ENCODE measurements at regions not wholly inside any gene's neighbourhood (a gene's known extent, or its start where the extent isn't known, plus 50 kb on each side); places are given as distances from the start of the nearest gene placed in this dataset.
"Not testable (repeated sequence)": the region's sequence is repeated elsewhere in the genome, so short reads cannot be mapped to it uniquely, and the experiment has no call there.

DNA sequence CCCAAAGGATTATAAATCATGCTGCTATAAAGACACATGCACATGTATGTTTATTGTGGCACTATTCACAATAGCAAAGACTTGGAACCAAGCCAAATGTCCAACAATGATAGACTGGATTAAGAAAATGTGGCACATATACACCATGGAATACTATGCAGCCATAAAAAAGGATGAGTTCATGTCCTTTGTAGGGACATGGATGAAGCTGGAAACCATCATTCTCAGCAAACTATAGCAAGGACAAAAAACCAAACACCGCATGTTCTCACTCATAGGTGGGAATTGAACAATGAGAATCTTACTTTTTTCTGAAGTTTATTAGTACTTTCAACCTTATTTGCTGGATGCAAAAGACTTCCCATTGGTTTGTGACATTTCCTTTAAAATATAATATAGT is 101.0 kb upstream of the TBX18 start:
- H3K27ac ChIP-seq (ENCODE audit: insufficient read depth in 1 of 2, low read depth in 1 of 2, low read length in 2 of 2, poor library complexity in 1 of 2, severe bottlenecking in 2 of 2); H3K27me3 ChIP-seq (replicated peaks in 2 of 5; ENCODE audit: control insufficient read depth in 4 of 5, insufficient read depth in 5 of 5, low read length in 4 of 5); POLR2A ChIA-PET; CTCF ChIA-PET; DNase-seq; H3K9me3 ChIP-seq (ENCODE audit: control extremely low read depth in 1 of 5, control insufficient read depth in 4 of 5, insufficient read depth in 2 of 5, low read depth in 1 of 5, low read length in 4 of 5); H3K4me3 ChIP-seq (ENCODE audit: control insufficient read depth in 1 of 7, extremely low read depth in 1 of 7, insufficient read depth in 4 of 7, low read depth in 2 of 7, low read length in 6 of 7); H3K36me3 ChIP-seq (ENCODE audit: control insufficient read depth in 4 of 4, insufficient read depth in 4 of 4, low read length in 3 of 4); H3K4me1 ChIP-seq (ENCODE audit: control extremely low read depth in 1 of 4, control insufficient read depth in 4 of 4, insufficient read depth in 4 of 4, low read length in 3 of 4): not testable (repeated sequence)
- no CpG with 5 or more reads among the region's 1 CpG for WGBS (ENCODE audit: insufficient coverage)

DNA sequence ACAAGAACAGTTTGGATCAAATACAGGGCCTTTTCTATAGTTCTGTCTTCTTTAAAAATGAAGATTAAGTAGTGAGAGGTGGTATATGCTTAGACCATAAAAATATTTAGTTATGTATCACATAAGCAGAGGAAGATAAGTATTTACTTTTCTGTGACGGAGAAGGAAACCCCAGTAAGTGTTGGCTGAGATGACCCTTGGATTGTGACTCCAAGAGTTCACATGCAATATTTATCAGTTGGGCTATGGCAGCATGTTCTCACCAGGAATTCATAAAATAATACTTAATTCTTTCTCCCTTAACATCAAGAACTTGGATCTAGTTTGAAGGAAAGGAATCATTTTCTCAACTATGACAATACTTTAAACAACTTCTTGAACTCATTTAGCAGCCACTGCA is 98.4 kb upstream of the TBX18 start:
- no peaks in the 10 kb centered on the region for H3K4me1 ChIP-seq (ENCODE audit: control extremely low read depth in 1 of 4, control insufficient read depth in 4 of 4, insufficient read depth in 4 of 4, low read length in 3 of 4)
- POLR2A ChIA-PET, result no interaction called here
- no peak overlapping the region for H3K27ac ChIP-seq (ENCODE audit: insufficient read depth in 1 of 2, low read depth in 1 of 2, low read length in 2 of 2, poor library complexity in 1 of 2, severe bottlenecking in 2 of 2)
- no peak overlapping the region for H3K4me3 ChIP-seq (ENCODE audit: control insufficient read depth in 1 of 7, extremely low read depth in 1 of 7, insufficient read depth in 4 of 7, low read depth in 2 of 7, low read length in 6 of 7)
- no peaks in the 10 kb centered on the region for H3K9me3 ChIP-seq (ENCODE audit: control extremely low read depth in 1 of 5, control insufficient read depth in 4 of 5, insufficient read depth in 2 of 5, low read depth in 1 of 5, low read length in 4 of 5)
- H3K36me3 ChIP-seq (ENCODE audit: control insufficient read depth in 4 of 4, insufficient read depth in 4 of 4, low read length in 3 of 4), result no peaks in the 10 kb centered on the region
- DNase-seq, result no peak
- WGBS (ENCODE audit: insufficient coverage), result no CpG with 5 or more reads among the region's 1 CpG
- CTCF ChIA-PET, result no interaction called here
- H3K27me3 ChIP-seq (replicated peaks in 2 of 5; ENCODE audit: control insufficient read depth in 4 of 5, insufficient read depth in 5 of 5, low read length in 4 of 5), result no peaks in the 10 kb centered on the region

DNA sequence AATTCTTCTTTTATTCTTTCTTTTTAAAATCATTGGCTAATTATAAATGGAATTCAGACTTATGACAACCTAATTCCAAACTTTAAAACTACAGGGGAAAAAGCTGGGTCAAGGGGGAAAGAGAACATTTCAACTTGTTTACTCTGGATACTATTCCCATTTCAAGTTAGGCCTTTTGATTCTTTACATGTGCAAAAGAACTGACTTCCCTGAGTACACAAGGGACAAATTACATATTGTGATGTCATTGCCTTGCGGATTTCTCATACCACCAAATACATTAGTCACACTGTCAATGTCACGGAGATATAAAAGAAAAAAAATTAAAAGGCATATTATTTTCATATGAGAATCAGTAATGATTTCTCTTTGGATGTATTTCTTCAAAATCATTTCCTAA is 96.5 kb upstream of the TBX18 start:
- Histone ChIP-seq H3K4me3 (ENCODE audit: control insufficient read depth in 1 of 7, extremely low read depth in 1 of 7, insufficient read depth in 4 of 7, low read depth in 2 of 7, low read length in 6 of 7) (no peak overlapping the region), H3K4me1 (ENCODE audit: control extremely low read depth in 1 of 4, control insufficient read depth in 4 of 4, insufficient read depth in 4 of 4, low read length in 3 of 4) (no peaks in the 10 kb centered on the region), H3K36me3 (ENCODE audit: control insufficient read depth in 4 of 4, insufficient read depth in 4 of 4, low read length in 3 of 4) (no peaks in the 10 kb centered on the region), H3K27me3 (replicated peaks in 2 of 5; ENCODE audit: control insufficient read depth in 4 of 5, insufficient read depth in 5 of 5, low read length in 4 of 5) (no peaks in the 10 kb centered on the region), H3K27ac (ENCODE audit: insufficient read depth in 1 of 2, low read depth in 1 of 2, low read length in 2 of 2, poor library complexity in 1 of 2, severe bottlenecking in 2 of 2) (no peak overlapping the region), H3K9me3 (ENCODE audit: control extremely low read depth in 1 of 5, control insufficient read depth in 4 of 5, insufficient read depth in 2 of 5, low read depth in 1 of 5, low read length in 4 of 5) (no peaks in the 10 kb centered on the region)
- DNase-seq, result no peak
- WGBS (ENCODE audit: insufficient coverage), result no CpG with 5 or more reads among the region's 2 CpGs
- ChIA-PET POLR2A (no interaction called here), CTCF (no interaction called here)

DNA sequence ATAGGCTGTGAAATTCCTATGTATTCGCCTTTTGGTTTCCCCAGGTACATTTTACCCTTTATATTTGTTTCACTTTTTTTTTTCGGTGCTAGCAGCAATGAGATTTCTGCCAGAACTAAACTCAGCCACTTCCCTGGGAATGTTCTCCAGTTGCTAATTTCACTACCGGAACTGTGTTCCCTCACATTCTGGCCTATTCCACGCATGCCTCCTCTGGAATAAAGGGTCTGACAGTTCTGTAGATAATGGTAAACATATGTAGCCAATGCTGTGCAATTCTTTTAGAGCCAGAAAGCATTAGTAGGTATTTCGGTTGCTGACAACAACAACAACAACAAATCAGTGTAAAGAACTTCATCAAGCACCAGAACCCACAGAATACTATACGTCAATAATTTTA is 96.1 kb upstream of the TBX18 start:
- POLR2A ChIA-PET, result no interaction called here
- H3K4me3 ChIP-seq (ENCODE audit: control insufficient read depth in 1 of 7, extremely low read depth in 1 of 7, insufficient read depth in 4 of 7, low read depth in 2 of 7, low read length in 6 of 7), result no peak overlapping the region

DNA sequence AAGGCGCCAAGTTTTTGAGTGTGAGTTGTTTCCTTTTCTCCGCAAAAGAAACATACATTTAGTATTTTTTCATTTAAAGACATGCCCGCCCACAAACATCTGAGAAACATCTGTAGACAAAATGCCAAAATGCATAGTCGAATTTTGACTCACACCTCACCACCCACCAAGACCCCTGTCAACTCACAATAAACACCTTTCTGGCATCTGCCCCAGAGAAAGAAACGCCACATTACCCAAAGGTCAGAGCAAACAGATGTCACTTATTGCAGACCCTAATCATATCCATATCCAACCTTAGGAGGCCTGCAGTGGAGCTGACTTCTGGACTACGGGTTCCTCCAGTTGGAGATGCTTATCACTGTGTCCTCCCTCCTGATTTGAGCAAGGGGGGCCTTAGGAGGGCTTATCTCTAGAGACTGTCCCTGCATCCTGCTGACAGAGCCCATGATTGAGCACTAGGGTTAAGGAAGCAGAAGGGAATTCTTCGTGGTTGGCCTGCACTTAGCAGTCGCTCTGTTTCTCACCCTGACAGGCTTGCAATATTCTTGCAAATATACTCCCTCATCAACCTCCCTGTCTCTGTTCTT is 90.5 kb upstream of the TBX18 start:
- H3K4me3 ChIP-seq (ENCODE audit: control insufficient read depth in 1 of 7, extremely low read depth in 1 of 7, insufficient read depth in 4 of 7, low read depth in 2 of 7, low read length in 6 of 7), result no peak overlapping the region
- ChIA-PET CTCF (no interaction called here), POLR2A (no interaction called here)
- no peaks in the 10 kb centered on the region for H3K9me3 ChIP-seq (ENCODE audit: control extremely low read depth in 1 of 5, control insufficient read depth in 4 of 5, insufficient read depth in 2 of 5, low read depth in 1 of 5, low read length in 4 of 5)
- H3K27me3 ChIP-seq (replicated peaks in 2 of 5; ENCODE audit: control insufficient read depth in 4 of 5, insufficient read depth in 5 of 5, low read length in 4 of 5), result peaks cover 0 to 2% (median 0%) of the 10 kb centered on the region in 5 experiments
- no peaks in the 10 kb centered on the region for H3K36me3 ChIP-seq (ENCODE audit: control insufficient read depth in 4 of 4, insufficient read depth in 4 of 4, low read length in 3 of 4)
- no peaks in the 10 kb centered on the region for H3K4me1 ChIP-seq (ENCODE audit: control extremely low read depth in 1 of 4, control insufficient read depth in 4 of 4, insufficient read depth in 4 of 4, low read length in 3 of 4)
- DNase-seq, result no peak
- no peak overlapping the region for H3K27ac ChIP-seq (ENCODE audit: insufficient read depth in 1 of 2, low read depth in 1 of 2, low read length in 2 of 2, poor library complexity in 1 of 2, severe bottlenecking in 2 of 2)
- WGBS (ENCODE audit: insufficient coverage), result 55% methylated on average over 3 of the region's 8 CpGs

More for the DNA sequence above, 96.1 kb upstream of the TBX18 start:
- no peak overlapping the region for H3K27ac ChIP-seq (ENCODE audit: insufficient read depth in 1 of 2, low read depth in 1 of 2, low read length in 2 of 2, poor library complexity in 1 of 2, severe bottlenecking in 2 of 2)
- H3K36me3 ChIP-seq (ENCODE audit: control insufficient read depth in 4 of 4, insufficient read depth in 4 of 4, low read length in 3 of 4), result no peaks in the 10 kb centered on the region
- CTCF ChIA-PET, result no interaction called here
- no peaks in the 10 kb centered on the region for H3K9me3 ChIP-seq (ENCODE audit: control extremely low read depth in 1 of 5, control insufficient read depth in 4 of 5, insufficient read depth in 2 of 5, low read depth in 1 of 5, low read length in 4 of 5)
- H3K27me3 ChIP-seq (replicated peaks in 2 of 5; ENCODE audit: control insufficient read depth in 4 of 5, insufficient read depth in 5 of 5, low read length in 4 of 5), result no peaks in the 10 kb centered on the region
- H3K4me1 ChIP-seq (ENCODE audit: control extremely low read depth in 1 of 4, control insufficient read depth in 4 of 4, insufficient read depth in 4 of 4, low read length in 3 of 4), result no peaks in the 10 kb centered on the region
- DNase-seq, result no peak
- 100% methylated on average over 3 of the region's 6 CpGs for whole genome bisulfite sequencing (ENCODE audit: insufficient coverage)

DNA sequence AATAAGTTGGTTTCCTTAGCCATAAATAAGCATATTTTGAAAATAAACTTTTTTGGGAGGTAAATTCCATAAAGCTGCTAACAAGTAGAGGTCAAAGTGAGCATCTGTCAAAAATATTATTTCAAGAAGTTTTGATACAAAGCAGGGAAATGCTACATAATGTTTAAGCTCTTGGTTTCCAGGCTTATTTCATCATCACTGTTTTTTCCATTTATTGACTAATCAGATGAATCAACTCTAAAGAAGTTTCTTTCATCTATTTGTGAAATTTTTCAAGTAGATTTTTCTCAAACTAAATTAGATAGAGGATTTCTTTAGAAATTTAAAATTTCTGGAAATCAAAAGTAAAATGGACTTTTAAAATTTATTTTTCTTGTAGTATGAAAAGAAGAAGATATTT is 89.5 kb upstream of the TBX18 start:
- Histone ChIP-seq H3K9me3 (ENCODE audit: control extremely low read depth in 1 of 5, control insufficient read depth in 4 of 5, insufficient read depth in 2 of 5, low read depth in 1 of 5, low read length in 4 of 5) (no peaks in the 10 kb centered on the region), H3K4me3 (ENCODE audit: control insufficient read depth in 1 of 7, extremely low read depth in 1 of 7, insufficient read depth in 4 of 7, low read depth in 2 of 7, low read length in 6 of 7) (no peak overlapping the region), H3K27me3 (replicated peaks in 2 of 5; ENCODE audit: control insufficient read depth in 4 of 5, insufficient read depth in 5 of 5, low read length in 4 of 5) (peaks cover 0 to 2% (median 0%) of the 10 kb centered on the region in 5 experiments), H3K36me3 (ENCODE audit: control insufficient read depth in 4 of 4, insufficient read depth in 4 of 4, low read length in 3 of 4) (no peaks in the 10 kb centered on the region), H3K27ac (ENCODE audit: insufficient read depth in 1 of 2, low read depth in 1 of 2, low read length in 2 of 2, poor library complexity in 1 of 2, severe bottlenecking in 2 of 2) (no peak overlapping the region), H3K4me1 (ENCODE audit: control extremely low read depth in 1 of 4, control insufficient read depth in 4 of 4, insufficient read depth in 4 of 4, low read length in 3 of 4) (no peaks in the 10 kb centered on the region)
- POLR2A ChIA-PET, result no interaction called here
- CTCF ChIA-PET, result no interaction called here
- DNase-seq, result no peak

DNA sequence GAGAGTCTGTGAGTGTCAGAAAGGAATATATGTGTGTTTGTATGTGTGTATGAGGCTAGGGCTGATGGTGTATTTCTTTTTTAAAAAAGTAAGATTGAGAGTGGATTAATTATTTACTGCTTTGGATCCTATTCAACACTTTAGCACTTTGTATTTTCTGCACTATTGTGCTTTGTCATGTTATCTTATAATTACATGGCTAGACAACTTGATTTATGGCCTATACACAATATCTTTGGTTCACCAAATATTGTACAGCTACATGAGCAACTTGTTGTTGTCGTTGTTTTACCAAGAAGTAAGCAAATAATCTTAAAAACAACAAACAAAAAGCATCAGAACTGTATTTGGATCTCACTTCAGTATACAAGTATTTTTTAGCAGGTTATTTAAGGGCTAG is 84.6 kb upstream of the TBX18 start:
- POLR2A ChIA-PET, result interaction anchor here (0.6 kb wide), 1 partner anchor 537 kb away, joined by 3 read pairs; no protein-coding TSS in a partner anchor
- H3K36me3 ChIP-seq (ENCODE audit: control insufficient read depth in 4 of 4, insufficient read depth in 4 of 4, low read length in 3 of 4), result no peaks in the 10 kb centered on the region
- no peaks in the 10 kb centered on the region for H3K4me1 ChIP-seq (ENCODE audit: control extremely low read depth in 1 of 4, control insufficient read depth in 4 of 4, insufficient read depth in 4 of 4, low read length in 3 of 4)

More for the DNA sequence above, 84.6 kb upstream of the TBX18 start:
- WGBS (ENCODE audit: insufficient coverage), result no CpG with 5 or more reads among the region's 1 CpG
- no peak overlapping the region for H3K27ac ChIP-seq (ENCODE audit: insufficient read depth in 1 of 2, low read depth in 1 of 2, low read length in 2 of 2, poor library complexity in 1 of 2, severe bottlenecking in 2 of 2)
- no peaks in the 10 kb centered on the region for H3K27me3 ChIP-seq (replicated peaks in 2 of 5; ENCODE audit: control insufficient read depth in 4 of 5, insufficient read depth in 5 of 5, low read length in 4 of 5)
- no peaks in the 10 kb centered on the region for H3K9me3 ChIP-seq (ENCODE audit: control extremely low read depth in 1 of 5, control insufficient read depth in 4 of 5, insufficient read depth in 2 of 5, low read depth in 1 of 5, low read length in 4 of 5)
- no peak for DNase-seq
- no peak overlapping the region for H3K4me3 ChIP-seq (ENCODE audit: control insufficient read depth in 1 of 7, extremely low read depth in 1 of 7, insufficient read depth in 4 of 7, low read depth in 2 of 7, low read length in 6 of 7)
- CTCF ChIA-PET, result no interaction called here

Measured in common myeloid progenitor, CD34-positive (primary cell).